H9 (cell line): ENCODE measurements at regions not wholly inside any gene's neighbourhood (a gene's known extent, or its start where the extent isn't known, plus 50 kb on each side); places are given as distances from the start of the nearest gene placed in this dataset.

Experiments
- DNase-seq: peaks from one replicate; pipeline ENCODE4 v3.0.0-alpha.2; 2017
- H2AFZ ChIP-seq: one replicate; pipeline ENCODE4 v1.6.1; 2013; ENCODE audit warnings: mild to moderate bottlenecking, low read length, control low read depth, moderate library complexity
- H2AK5ac ChIP-seq: 2 replicates; pipeline ENCODE4 v1.6.1; 2013; ENCODE audit warnings: low read length, control low read depth, mixed read lengths; ENCODE audit not compliant: insufficient read length
- H2BK120ac ChIP-seq: one replicate; pipeline ENCODE4 v1.6.1; 2013; ENCODE audit warnings: low read depth, mild to moderate bottlenecking, low read length, control low read depth, inconsistent platforms; ENCODE audit not compliant: poor library complexity, severe bottlenecking
- H2BK12ac ChIP-seq: 2 replicates; pipeline ENCODE4 v1.6.1; 2013; ENCODE audit warnings: low read length, control low read depth, mixed read lengths, low read depth; ENCODE audit not compliant: insufficient read length
- H2BK15ac ChIP-seq: 2 replicates; pipeline ENCODE4 v1.6.1; 2013; ENCODE audit warnings: low read depth, low read length, control low read depth
- H2BK20ac ChIP-seq: one replicate; pipeline ENCODE4 v1.6.1; 2013; ENCODE audit warnings: low read depth, mild to moderate bottlenecking, low read length, control low read depth, inconsistent platforms; ENCODE audit not compliant: poor library complexity, severe bottlenecking
- H2BK5ac ChIP-seq: 2 replicates; pipeline ENCODE4 v1.6.1; 2013; ENCODE audit warnings: low read length, control low read depth, mixed read lengths; ENCODE audit not compliant: insufficient read length
- H3K14ac ChIP-seq: 2 replicates; pipeline ENCODE4 v1.6.1; 2013; ENCODE audit warnings: low read length, control low read depth; ENCODE audit not compliant: insufficient read depth
- H3K18ac ChIP-seq: 2 replicates; pipeline ENCODE4 v1.6.1; 2013; ENCODE audit warnings: low read depth, mild to moderate bottlenecking, mixed read lengths, low read length, control low read depth; ENCODE audit not compliant: insufficient read length
- H3K23ac ChIP-seq: 2 replicates; pipeline ENCODE4 v1.6.1; 2013; ENCODE audit warnings: low read length, control low read depth, mixed read lengths, low read depth; ENCODE audit not compliant: insufficient read length
- H3K23me2 ChIP-seq: 2 replicates; pipeline ENCODE4 v1.6.1; 2013; ENCODE audit warnings: low read depth, mild to moderate bottlenecking, mixed read lengths, low read length, control low read depth; ENCODE audit not compliant: insufficient read length, poor library complexity, severe bottlenecking
- H3K27ac ChIP-seq: 2 replicates; pipeline ENCODE4 v1.5.1; 2013; ENCODE audit warnings: low read length, control low read depth, mixed read lengths, low read depth; ENCODE audit not compliant: insufficient read length
- H3K27me3 ChIP-seq: 2 replicates; pipeline ENCODE4 v1.6.1; 2013; ENCODE audit warnings: low read length, control low read depth, inconsistent platforms; ENCODE audit not compliant: insufficient read depth
- H3K4ac ChIP-seq: 2 replicates; pipeline ENCODE4 v1.6.1; 2013; ENCODE audit warnings: low read depth, mild to moderate bottlenecking, control low read depth, inconsistent platforms, low read length, moderate library complexity
- H3K4me1 ChIP-seq: 2 replicates; pipeline ENCODE4 v1.6.1; 2013; ENCODE audit warnings: low read length, control low read depth, inconsistent platforms; ENCODE audit not compliant: insufficient read depth
- H3K4me2 ChIP-seq: 2 replicates; pipeline ENCODE4 v1.6.1; 2013; ENCODE audit warnings: low read length, control low read depth, mixed read lengths; ENCODE audit not compliant: insufficient read length, insufficient read depth
- H3K56ac ChIP-seq: 2 replicates; pipeline ENCODE4 v1.6.1; 2013; ENCODE audit warnings: low read depth, mild to moderate bottlenecking, mixed read lengths, low read length, control low read depth; ENCODE audit not compliant: insufficient read length
- H3K79me1 ChIP-seq: 2 replicates; pipeline ENCODE4 v1.6.1; 2013; ENCODE audit warnings: low read depth, mild to moderate bottlenecking, moderate library complexity, low read length, control low read depth, inconsistent platforms; ENCODE audit not compliant: insufficient read depth, poor library complexity, severe bottlenecking
- H3K79me2 ChIP-seq: 2 replicates; pipeline ENCODE4 v1.6.1; 2013; ENCODE audit warnings: low read length, control low read depth, inconsistent platforms; ENCODE audit not compliant: insufficient read depth
- H3K9ac ChIP-seq: 2 replicates; pipeline ENCODE4 v1.6.1; 2013; ENCODE audit warnings: low read length, control low read depth, mixed read lengths; ENCODE audit not compliant: insufficient read length; ENCODE audit errors: extremely low read depth
- H3K9me3 ChIP-seq: one replicate; pipeline ENCODE4 v1.6.1; 2013; ENCODE audit warnings: low read depth, low read length, inconsistent platforms; ENCODE audit not compliant: control insufficient read depth
- H3T11ph ChIP-seq: one replicate; pipeline ENCODE4 v1.6.1; 2013; ENCODE audit warnings: mild to moderate bottlenecking, low read length, control low read depth, inconsistent platforms
- H4K20me1 ChIP-seq: one replicate; pipeline ENCODE4 v1.6.1; 2013; ENCODE audit not compliant: control insufficient read depth, insufficient read length, insufficient read depth
- H4K5ac ChIP-seq: 2 replicates; pipeline ENCODE4 v1.6.1; 2013; ENCODE audit warnings: low read depth, mild to moderate bottlenecking, mixed read lengths, low read length, control low read depth; ENCODE audit not compliant: insufficient read length
- H4K8ac ChIP-seq: replicated peaks from 2 replicates; pipeline ENCODE4 v1.6.1; 2013; ENCODE audit warnings: low read length, control low read depth, mixed read lengths, low read depth; ENCODE audit not compliant: insufficient read length
- H4K91ac ChIP-seq: 2 replicates; pipeline ENCODE4 v1.6.1; 2013; ENCODE audit warnings: low read depth, mild to moderate bottlenecking, moderate library complexity, mixed read lengths, low read length, control low read depth; ENCODE audit not compliant: insufficient read length
- H3K27ac Mint-ChIP-seq, 3 experiments: 2 replicates in 2 of 3; 3 replicates in 1 of 3; pipeline ENCODE4 v1.8.0; 2020 to 2021; ENCODE audit warnings: mixed read lengths in 3 of 3, mild to moderate bottlenecking in 1 of 3, moderate library complexity in 1 of 3
- H3K27me3 Mint-ChIP-seq: 2 replicates; pipeline ENCODE4 v1.8.0; 2021; ENCODE audit warnings: low read depth, mild to moderate bottlenecking, moderate library complexity, mixed read lengths
- H3K36me3 Mint-ChIP-seq, 3 experiments: 2 replicates in 2 of 3; 3 replicates in 1 of 3; pipeline ENCODE4 v1.8.0; 2020 to 2021; ENCODE audit warnings: low read depth in 3 of 3, mixed read lengths in 3 of 3; ENCODE audit not compliant: insufficient read depth in 1 of 3
- H3K4me1 Mint-ChIP-seq, 2 experiments: 2 replicates each; pipeline ENCODE4 v1.8.0; 2020; ENCODE audit warnings: mixed read lengths in 2 of 2
- H3K4me3 Mint-ChIP-seq, 2 experiments: 2 replicates in 1 of 2; 3 replicates in 1 of 2; pipeline ENCODE4 v1.8.0; 2020 to 2021; ENCODE audit warnings: mild to moderate bottlenecking in 2 of 2, mixed read lengths in 2 of 2, moderate library complexity in 1 of 2
- H3K9me3 Mint-ChIP-seq, 2 experiments: 2 replicates in 1 of 2; 3 replicates in 1 of 2; pipeline ENCODE4 v1.8.0; 2020; ENCODE audit warnings: mild to moderate bottlenecking in 2 of 2, mixed read lengths in 2 of 2, moderate library complexity in 1 of 2
- TF ChIP-seq, protein P1 (sequence below): fragments of 200-600 bp; sonication (generic); conservative IDR thresholded peaks from 3 replicates; pipeline ENCODE4 v1.8.0; 2021; ENCODE audit warnings: antibody characterized with exemption, mild to moderate bottlenecking

- H3K36me3 Mint-ChIP-seq = 0 out of 7 replicates have a peak, but pooled peaks cover 0 to 5% (median 0%) of the 10 kb centered on the region in 3 experiments
- no peak overlapping the region for H2BK12ac ChIP-seq
Observed at GRCh38 chr13:88744289-88744688, 1073.1 kb downstream of the SLITRK5 start.

More at GRCh38 chr13:88744289-88744688, 1073.1 kb downstream of the SLITRK5 start:
- Histone ChIP-seq H3K27ac (no peak overlapping the region), H3T11ph (no peak overlapping the region), H3K56ac (no peak overlapping the region), H4K8ac (no peak overlapping the region), H3K4me1 (no peaks in the 10 kb centered on the region), H3K18ac (no peak overlapping the region), H3K23ac (no peak overlapping the region), H2AFZ (no peak overlapping the region), H4K91ac (no peak overlapping the region), H2BK15ac (no peak overlapping the region), H3K9ac (no peak overlapping the region), H3K79me2 (no peaks in the 10 kb centered on the region), H3K4ac (no peak overlapping the region), H3K14ac (no peak overlapping the region), H3K9me3 (no peaks in the 10 kb centered on the region), H3K4me2 (no peak overlapping the region), H3K79me1 (no peaks in the 10 kb centered on the region), H2BK5ac (no peak overlapping the region), H4K20me1 (no peaks in the 10 kb centered on the region), H4K5ac (no peak overlapping the region), H2BK120ac (no peak overlapping the region), H2AK5ac (no peak overlapping the region), H3K27me3 (no peaks in the 10 kb centered on the region), H3K23me2 (no peaks in the 10 kb centered on the region), H2BK20ac (no peak overlapping the region)
- DNase-seq = no peak
- no peak overlapping the region for H3K4me3 Mint-ChIP-seq
- H3K27me3 Mint-ChIP-seq = no peaks in the 10 kb centered on the region
- TF ChIP-seq, protein P1, sequence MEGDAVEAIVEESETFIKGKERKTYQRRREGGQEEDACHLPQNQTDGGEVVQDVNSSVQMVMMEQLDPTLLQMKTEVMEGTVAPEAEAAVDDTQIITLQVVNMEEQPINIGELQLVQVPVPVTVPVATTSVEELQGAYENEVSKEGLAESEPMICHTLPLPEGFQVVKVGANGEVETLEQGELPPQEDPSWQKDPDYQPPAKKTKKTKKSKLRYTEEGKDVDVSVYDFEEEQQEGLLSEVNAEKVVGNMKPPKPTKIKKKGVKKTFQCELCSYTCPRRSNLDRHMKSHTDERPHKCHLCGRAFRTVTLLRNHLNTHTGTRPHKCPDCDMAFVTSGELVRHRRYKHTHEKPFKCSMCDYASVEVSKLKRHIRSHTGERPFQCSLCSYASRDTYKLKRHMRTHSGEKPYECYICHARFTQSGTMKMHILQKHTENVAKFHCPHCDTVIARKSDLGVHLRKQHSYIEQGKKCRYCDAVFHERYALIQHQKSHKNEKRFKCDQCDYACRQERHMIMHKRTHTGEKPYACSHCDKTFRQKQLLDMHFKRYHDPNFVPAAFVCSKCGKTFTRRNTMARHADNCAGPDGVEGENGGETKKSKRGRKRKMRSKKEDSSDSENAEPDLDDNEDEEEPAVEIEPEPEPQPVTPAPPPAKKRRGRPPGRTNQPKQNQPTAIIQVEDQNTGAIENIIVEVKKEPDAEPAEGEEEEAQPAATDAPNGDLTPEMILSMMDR = no peak
- no peaks in the 10 kb centered on the region for H3K4me1 Mint-ChIP-seq
- H3K9me3 Mint-ChIP-seq = peaks cover 0 to 3% of the 10 kb centered on the region in 2 experiments; a peak in 2 of 5 replicates
- no peak overlapping the region for H3K27ac Mint-ChIP-seq
